ENCODE measurements at regions not wholly inside any gene's neighbourhood (a gene's known extent, or its start where the extent isn't known, plus 50 kb on each side); places are given as distances from the start of the nearest gene placed in this dataset.

DNA sequence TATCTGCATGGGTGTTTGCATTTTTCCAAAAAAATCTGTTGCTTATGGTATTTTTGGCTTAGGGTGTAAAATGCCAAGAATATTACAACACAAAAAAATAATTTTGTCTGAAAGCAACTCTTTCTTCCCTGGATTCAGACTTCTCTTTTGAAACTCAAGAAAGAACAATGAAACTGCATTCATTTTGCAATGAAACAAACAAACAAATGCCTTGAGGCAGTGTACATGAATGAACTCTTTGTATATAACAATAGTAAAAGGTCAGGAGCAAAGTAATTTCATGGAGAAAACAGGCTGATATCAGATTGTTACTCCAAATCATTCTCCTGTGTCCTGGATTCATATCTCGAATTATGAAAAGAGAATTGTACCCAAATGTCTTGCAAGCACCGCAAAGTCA is 301.6 kb upstream of the CDH20 start:
- no peak for TF ChIP-seq ETV1 (tag; conservative IDR thresholded peaks at IDR 0.05; ENCODE audit: low read depth)
- TF ChIP-seq, protein P1, sequence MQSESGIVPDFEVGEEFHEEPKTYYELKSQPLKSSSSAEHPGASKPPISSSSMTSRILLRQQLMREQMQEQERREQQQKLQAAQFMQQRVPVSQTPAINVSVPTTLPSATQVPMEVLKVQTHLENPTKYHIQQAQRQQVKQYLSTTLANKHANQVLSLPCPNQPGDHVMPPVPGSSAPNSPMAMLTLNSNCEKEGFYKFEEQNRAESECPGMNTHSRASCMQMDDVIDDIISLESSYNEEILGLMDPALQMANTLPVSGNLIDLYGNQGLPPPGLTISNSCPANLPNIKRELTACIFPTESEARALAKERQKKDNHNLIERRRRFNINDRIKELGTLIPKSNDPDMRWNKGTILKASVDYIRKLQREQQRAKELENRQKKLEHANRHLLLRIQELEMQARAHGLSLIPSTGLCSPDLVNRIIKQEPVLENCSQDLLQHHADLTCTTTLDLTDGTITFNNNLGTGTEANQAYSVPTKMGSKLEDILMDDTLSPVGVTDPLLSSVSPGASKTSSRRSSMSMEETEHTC (IDR thresholded peaks at IDR 0.05) = no peak
- no peak for TF ChIP-seq ZFX (CRISPR knock-in tag; IDR thresholded peaks at IDR 0.05)
- TF ChIP-seq, protein P2, sequence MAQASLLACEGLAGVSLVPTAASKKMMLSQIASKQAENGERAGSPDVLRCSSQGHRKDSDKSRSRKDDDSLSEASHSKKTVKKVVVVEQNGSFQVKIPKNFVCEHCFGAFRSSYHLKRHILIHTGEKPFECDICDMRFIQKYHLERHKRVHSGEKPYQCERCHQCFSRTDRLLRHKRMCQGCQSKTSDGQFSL (CRISPR knock-in tag; IDR thresholded peaks at IDR 0.05) = no peak
- TF ChIP-seq, protein P2 (tag; IDR thresholded peaks at IDR 0.05) = no peak
- no peak for TF ChIP-seq ZNF140 (CRISPR knock-in tag; IDR thresholded peaks at IDR 0.05)
- TF ChIP-seq, protein P3, sequence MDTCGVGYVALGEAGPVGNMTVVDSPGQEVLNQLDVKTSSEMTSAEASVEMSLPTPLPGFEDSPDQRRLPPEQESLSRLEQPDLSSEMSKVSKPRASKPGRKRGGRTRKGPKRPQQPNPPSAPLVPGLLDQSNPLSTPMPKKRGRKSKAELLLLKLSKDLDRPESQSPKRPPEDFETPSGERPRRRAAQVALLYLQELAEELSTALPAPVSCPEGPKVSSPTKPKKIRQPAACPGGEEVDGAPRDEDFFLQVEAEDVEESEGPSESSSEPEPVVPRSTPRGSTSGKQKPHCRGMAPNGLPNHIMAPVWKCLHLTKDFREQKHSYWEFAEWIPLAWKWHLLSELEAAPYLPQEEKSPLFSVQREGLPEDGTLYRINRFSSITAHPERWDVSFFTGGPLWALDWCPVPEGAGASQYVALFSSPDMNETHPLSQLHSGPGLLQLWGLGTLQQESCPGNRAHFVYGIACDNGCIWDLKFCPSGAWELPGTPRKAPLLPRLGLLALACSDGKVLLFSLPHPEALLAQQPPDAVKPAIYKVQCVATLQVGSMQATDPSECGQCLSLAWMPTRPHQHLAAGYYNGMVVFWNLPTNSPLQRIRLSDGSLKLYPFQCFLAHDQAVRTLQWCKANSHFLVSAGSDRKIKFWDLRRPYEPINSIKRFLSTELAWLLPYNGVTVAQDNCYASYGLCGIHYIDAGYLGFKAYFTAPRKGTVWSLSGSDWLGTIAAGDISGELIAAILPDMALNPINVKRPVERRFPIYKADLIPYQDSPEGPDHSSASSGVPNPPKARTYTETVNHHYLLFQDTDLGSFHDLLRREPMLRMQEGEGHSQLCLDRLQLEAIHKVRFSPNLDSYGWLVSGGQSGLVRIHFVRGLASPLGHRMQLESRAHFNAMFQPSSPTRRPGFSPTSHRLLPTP (IDR thresholded peaks at IDR 0.05; ENCODE audit: borderline replicate concordance, extremely low read depth, insufficient read length) = no peak
- TF ChIP-seq ZNF41 (CRISPR knock-in tag; conservative IDR thresholded peaks at IDR 0.05) = no peak
- Histone ChIP-seq H3K79me2 (ENCODE audit: control insufficient read depth, insufficient read depth, low read length) (no peaks in the 10 kb centered on the region), H3K4me3 (no peak overlapping the region), H2AFZ (ENCODE audit: low read depth, low read length) (no peak overlapping the region), H3K27ac (ENCODE audit: extremely low read depth, low read depth, low read length) (no peak overlapping the region), H3K9ac (ENCODE audit: insufficient read depth in 1 of 2, low read depth in 2 of 2, low read length in 2 of 2) (no peak overlapping the region), H3K36me3 (ENCODE audit: control insufficient read depth, insufficient read depth, low read length) (no peaks in the 10 kb centered on the region), H3K9me1 (ENCODE audit: control insufficient read depth, insufficient read depth, low read length) (no peaks in the 10 kb centered on the region), H3K9me3 (replicated peaks; ENCODE audit: control insufficient read depth, insufficient read depth, low read depth, low read length) (no peaks in the 10 kb centered on the region), H3K4me1 (replicated peaks in 1 of 2; ENCODE audit: control insufficient read depth in 2 of 2, insufficient read depth in 2 of 2, low read length in 2 of 2) (no peaks in the 10 kb centered on the region), H3K4me2 (ENCODE audit: insufficient read depth, low read length) (no peak overlapping the region), H4K20me1 (replicated peaks; ENCODE audit: control insufficient read depth, insufficient read depth, low read length) (no peaks in the 10 kb centered on the region), H3K27me3 (ENCODE audit: control insufficient read depth in 2 of 2, insufficient read depth in 2 of 2, low read length in 2 of 2) (no peaks in the 10 kb centered on the region)
- BruUV-seq (replicated peaks) = no TSS peak
- ChIA-PET CTCF (ENCODE audit: low intra/inter-chr PET ratio) (no interaction called here), POLR2A (interaction anchor here (0.6 kb wide), 1 partner anchor 1472 kb away, joined by 3 read pairs; no protein-coding TSS in a partner anchor)
- intact Hi-C loops (cut with micrococcal nuclease) (no loop called here), in situ Hi-C loops (cut with MboI) (no loop called here)
- ATAC-seq (no peak), FAIRE-seq (no peak), DNase-seq (ENCODE audit: extremely low read depth in 1 of 4, low spot score in 3 of 4) (no peak)
- WGBS (ENCODE audit: insufficient coverage, low coverage, missing lambda C conversion rate) = 0% methylated on average over 2 of the region's 2 CpGs
